ENCODE measurements at regions not wholly inside any gene's neighbourhood (a gene's known extent, or its start where the extent isn't known, plus 50 kb on each side); places are given as distances from the start of the nearest gene placed in this dataset.

GRCh38 chr1:177848577-177848976 lies 121.3 kb downstream of the SEC16B start:
- H3K27me3 ChIP-seq, result no peaks in the 10 kb centered on the region
- no peak overlapping the region for H3K4me3 ChIP-seq
- 77 to 84% methylated on average over 4 of the region's 4 CpGs for WGBS, 2 donors
- no peak for DNase-seq (ENCODE audit: low spot score in 2 of 2)
- TF ChIP-seq EP300 (IDR thresholded peaks at IDR 0.05), result no peak
- TF ChIP-seq, protein P1, sequence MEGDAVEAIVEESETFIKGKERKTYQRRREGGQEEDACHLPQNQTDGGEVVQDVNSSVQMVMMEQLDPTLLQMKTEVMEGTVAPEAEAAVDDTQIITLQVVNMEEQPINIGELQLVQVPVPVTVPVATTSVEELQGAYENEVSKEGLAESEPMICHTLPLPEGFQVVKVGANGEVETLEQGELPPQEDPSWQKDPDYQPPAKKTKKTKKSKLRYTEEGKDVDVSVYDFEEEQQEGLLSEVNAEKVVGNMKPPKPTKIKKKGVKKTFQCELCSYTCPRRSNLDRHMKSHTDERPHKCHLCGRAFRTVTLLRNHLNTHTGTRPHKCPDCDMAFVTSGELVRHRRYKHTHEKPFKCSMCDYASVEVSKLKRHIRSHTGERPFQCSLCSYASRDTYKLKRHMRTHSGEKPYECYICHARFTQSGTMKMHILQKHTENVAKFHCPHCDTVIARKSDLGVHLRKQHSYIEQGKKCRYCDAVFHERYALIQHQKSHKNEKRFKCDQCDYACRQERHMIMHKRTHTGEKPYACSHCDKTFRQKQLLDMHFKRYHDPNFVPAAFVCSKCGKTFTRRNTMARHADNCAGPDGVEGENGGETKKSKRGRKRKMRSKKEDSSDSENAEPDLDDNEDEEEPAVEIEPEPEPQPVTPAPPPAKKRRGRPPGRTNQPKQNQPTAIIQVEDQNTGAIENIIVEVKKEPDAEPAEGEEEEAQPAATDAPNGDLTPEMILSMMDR (IDR thresholded peaks at IDR 0.05), result no peak
- TF ChIP-seq POLR2A (IDR thresholded peaks at IDR 0.05), result no peak
- peaks cover 0 to 9% (median 0%) of the 10 kb centered on the region in 4 donors for H3K4me1 ChIP-seq
- no peaks in the 10 kb centered on the region for H3K9me3 ChIP-seq
- H3K27ac ChIP-seq, result no peak overlapping the region
- H3K36me3 ChIP-seq, result no peaks in the 10 kb centered on the region

DNA sequence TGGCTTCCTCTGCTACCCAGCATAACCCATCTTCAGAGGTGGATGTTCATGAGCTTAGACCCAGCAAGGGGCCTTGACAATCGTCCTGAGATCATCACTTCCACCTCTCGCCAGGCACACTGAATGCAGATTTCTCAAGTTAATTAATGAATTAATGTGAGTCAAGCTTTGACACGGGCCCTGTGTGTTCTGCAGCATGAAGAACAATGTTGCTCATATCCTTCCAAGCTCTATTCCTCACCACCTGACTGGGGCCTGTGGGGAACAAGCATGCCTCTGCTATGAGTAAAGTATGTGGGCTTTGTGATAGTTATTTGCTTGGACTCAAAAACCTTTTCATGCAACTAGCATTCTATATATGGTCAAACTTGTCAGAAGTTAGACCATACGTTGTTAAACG lies 122.0 kb downstream of the SEC16B start:
- TF ChIP-seq, protein P1 (IDR thresholded peaks at IDR 0.05), result no peak
- no peak for TF ChIP-seq EP300 (IDR thresholded peaks at IDR 0.05)
- no peak for TF ChIP-seq POLR2A (IDR thresholded peaks at IDR 0.05)
- H3K4me3 ChIP-seq, result no peak overlapping the region
- H3K27me3 ChIP-seq, result no peaks in the 10 kb centered on the region
- no peak overlapping the region for H3K27ac ChIP-seq
- 83 to 84% methylated on average over 5 of the region's 5 CpGs for WGBS, 2 donors
- no peak for DNase-seq (ENCODE audit: low spot score in 2 of 2)
- H3K9me3 ChIP-seq, result no peaks in the 10 kb centered on the region
- no peaks in the 10 kb centered on the region for H3K36me3 ChIP-seq
- H3K4me1 ChIP-seq, result peaks cover 0 to 9% (median 0%) of the 10 kb centered on the region in 4 donors

DNA sequence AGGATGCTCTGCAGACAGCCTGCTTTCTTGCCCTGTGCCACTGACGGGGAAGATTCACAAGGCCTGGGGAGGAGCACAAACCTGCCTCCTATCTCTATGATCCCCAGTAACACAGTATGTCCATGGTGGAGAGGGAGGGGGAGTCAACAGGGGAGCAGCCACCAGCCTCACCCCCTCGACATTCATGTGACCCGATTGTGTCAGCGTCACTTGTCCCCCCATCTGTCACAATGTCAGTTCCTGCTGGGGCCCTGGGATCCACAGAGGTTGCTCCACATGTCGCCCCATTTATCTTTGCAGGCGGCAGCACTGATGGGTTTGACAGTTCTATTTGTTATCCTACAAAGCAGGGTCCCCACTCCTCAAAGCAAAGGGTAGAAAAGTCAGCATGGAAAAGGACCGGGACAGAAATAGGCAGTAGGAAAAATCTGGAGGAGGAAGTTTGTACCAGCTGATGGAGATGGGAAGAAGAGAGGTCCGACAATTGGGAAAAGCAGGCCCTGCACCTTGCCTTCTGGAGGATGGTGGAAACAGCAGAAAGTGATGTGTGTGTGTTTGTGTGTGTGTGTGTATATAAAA lies 130.9 kb downstream of the SEC16B start:
- H3K4me3 ChIP-seq, result no peak overlapping the region
- TF ChIP-seq, protein P1 (IDR thresholded peaks at IDR 0.05), result no peak
- TF ChIP-seq EP300 (IDR thresholded peaks at IDR 0.05), result no peak
- TF ChIP-seq POLR2A (IDR thresholded peaks at IDR 0.05), result no peak
- no peaks in the 10 kb centered on the region for H3K36me3 ChIP-seq
- no peaks in the 10 kb centered on the region for H3K4me1 ChIP-seq
- no peaks in the 10 kb centered on the region for H3K27me3 ChIP-seq
- DNase-seq (ENCODE audit: low spot score in 2 of 2), result no peak
- H3K9me3 ChIP-seq, result no peaks in the 10 kb centered on the region
- H3K27ac ChIP-seq, result no peak overlapping the region
- WGBS, 2 donors, result 83% methylated on average over 8 of the region's 8 CpGs

GRCh38 chr1:177833631-177834030 lies 136.2 kb downstream of the SEC16B start:
- Histone ChIP-seq H3K36me3 (no peaks in the 10 kb centered on the region), H3K9me3 (no peaks in the 10 kb centered on the region), H3K27ac (no peak overlapping the region), H3K4me3 (no peak overlapping the region), H3K4me1 (no peaks in the 10 kb centered on the region), H3K27me3 (no peaks in the 10 kb centered on the region)
- no peak for TF ChIP-seq EP300 (IDR thresholded peaks at IDR 0.05)
- 60 to 76% methylated on average over 3 of the region's 3 CpGs for WGBS, 2 donors
- DNase-seq (ENCODE audit: low spot score in 2 of 2), result no peak

DNA sequence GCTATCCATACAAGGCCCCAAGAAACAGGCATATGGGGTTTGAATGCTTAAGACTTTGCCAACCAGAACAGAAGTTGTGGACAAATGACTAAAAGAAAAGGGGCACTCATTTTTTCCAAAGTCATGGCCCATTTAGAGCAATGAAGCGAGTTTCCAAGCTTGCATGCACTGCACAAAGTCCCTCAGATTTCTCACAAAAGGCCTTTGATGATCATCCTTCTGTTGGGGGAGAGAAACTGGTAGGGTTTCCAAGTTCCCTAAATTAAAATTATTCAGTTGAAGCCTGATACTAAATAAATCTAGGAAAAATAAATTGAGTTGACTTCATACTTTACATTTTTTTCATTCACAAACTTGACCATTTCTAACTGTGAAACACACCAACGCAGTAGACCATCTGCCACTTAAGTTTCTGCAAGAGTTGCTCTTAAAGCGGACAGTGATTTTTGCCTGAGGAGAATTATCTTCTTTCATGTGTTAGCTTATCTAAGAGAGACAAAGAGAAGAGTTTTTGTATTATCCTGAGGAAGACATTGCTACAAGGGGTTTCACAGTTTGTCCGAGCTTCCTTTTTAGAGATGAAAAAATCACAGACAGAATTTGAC lies 139.2 kb downstream of the SEC16B start:
- Histone ChIP-seq H3K27me3 (no peaks in the 10 kb centered on the region), H3K4me1 (peaks cover 0 to 3% (median 0%) of the 10 kb centered on the region in 4 donors), H3K9me3 (no peaks in the 10 kb centered on the region), H3K4me3 (no peak overlapping the region), H3K27ac (no peak overlapping the region), H3K36me3 (no peaks in the 10 kb centered on the region)
- TF ChIP-seq POLR2A (IDR thresholded peaks at IDR 0.05) (no peak), EP300 (IDR thresholded peaks at IDR 0.05) (no peak)
- TF ChIP-seq, protein P1 (IDR thresholded peaks at IDR 0.05), result no peak
- WGBS, 2 donors, result 47 to 56% methylated on average over 4 of the region's 4 CpGs
- no peak for DNase-seq (ENCODE audit: low spot score in 2 of 2)

All from tibial nerve (tissue), 4 donors.